ENCODE measurements at regions not wholly inside any gene's neighbourhood (a gene's known extent, or its start where the extent isn't known, plus 50 kb on each side); places are given as distances from the start of the nearest gene placed in this dataset.

- TF ChIP-seq GATA2 (IDR thresholded peaks at IDR 0.05; ENCODE audit: low read depth, low read length) (no peak), GATA3 (IDR thresholded peaks at IDR 0.05; ENCODE audit: low read depth, low read length) (no peak)
Observed at GRCh38 chr5:67639313-67639712, 442.7 kb upstream of the CD180 start.
